ENCODE measurements at regions not wholly inside any gene's neighbourhood (a gene's known extent, or its start where the extent isn't known, plus 50 kb on each side); places are given as distances from the start of the nearest gene placed in this dataset.

- no peak for TF ChIP-seq EZH2 (IDR thresholded peaks at IDR 0.05; ENCODE audit: borderline replicate concordance, insufficient read depth, low read depth, low read length, poor library complexity, severe bottlenecking)
- TF ChIP-seq, protein P1, sequence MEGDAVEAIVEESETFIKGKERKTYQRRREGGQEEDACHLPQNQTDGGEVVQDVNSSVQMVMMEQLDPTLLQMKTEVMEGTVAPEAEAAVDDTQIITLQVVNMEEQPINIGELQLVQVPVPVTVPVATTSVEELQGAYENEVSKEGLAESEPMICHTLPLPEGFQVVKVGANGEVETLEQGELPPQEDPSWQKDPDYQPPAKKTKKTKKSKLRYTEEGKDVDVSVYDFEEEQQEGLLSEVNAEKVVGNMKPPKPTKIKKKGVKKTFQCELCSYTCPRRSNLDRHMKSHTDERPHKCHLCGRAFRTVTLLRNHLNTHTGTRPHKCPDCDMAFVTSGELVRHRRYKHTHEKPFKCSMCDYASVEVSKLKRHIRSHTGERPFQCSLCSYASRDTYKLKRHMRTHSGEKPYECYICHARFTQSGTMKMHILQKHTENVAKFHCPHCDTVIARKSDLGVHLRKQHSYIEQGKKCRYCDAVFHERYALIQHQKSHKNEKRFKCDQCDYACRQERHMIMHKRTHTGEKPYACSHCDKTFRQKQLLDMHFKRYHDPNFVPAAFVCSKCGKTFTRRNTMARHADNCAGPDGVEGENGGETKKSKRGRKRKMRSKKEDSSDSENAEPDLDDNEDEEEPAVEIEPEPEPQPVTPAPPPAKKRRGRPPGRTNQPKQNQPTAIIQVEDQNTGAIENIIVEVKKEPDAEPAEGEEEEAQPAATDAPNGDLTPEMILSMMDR (IDR thresholded peaks at IDR 0.05): no peak
Measured at GRCh38 chr4:106767991-106768390, 268.1 kb downstream of the DKK2 start.

Data from B cell (primary cell).